NCI-H2171 treated with DMSO at 0.1 percent for 48 hours (cell line): ENCODE measurements at regions not wholly inside any gene's neighbourhood (a gene's known extent, or its start where the extent isn't known, plus 50 kb on each side); places are given as distances from the start of the nearest gene placed in this dataset.
"Not testable (repeated sequence)": the region's sequence is repeated elsewhere in the genome, so short reads cannot be mapped to it uniquely, and the experiment has no call there.

ENCODE experiments used
- DNase-seq: peaks from one replicate; lab custom pipeline; 2025; lab: John Stamatoyannopoulos, UW

- DNase-seq: no peak
These were observed 92.8 kb upstream of the MSH6 start for GRCh38 chr2:47690132-47690531.

GRCh38 chr2:47689118-47689517, 93.8 kb upstream of the MSH6 start:
- DNase-seq: not testable (repeated sequence)

- DNase-seq: peak; percentile 56
These were observed 94.4 kb upstream of the MSH6 start for GRCh38 chr2:47688561-47688960.

- DNase-seq: no peak
These were observed 95.1 kb upstream of the MSH6 start for GRCh38 chr2:47687856-47688255.

DNA sequence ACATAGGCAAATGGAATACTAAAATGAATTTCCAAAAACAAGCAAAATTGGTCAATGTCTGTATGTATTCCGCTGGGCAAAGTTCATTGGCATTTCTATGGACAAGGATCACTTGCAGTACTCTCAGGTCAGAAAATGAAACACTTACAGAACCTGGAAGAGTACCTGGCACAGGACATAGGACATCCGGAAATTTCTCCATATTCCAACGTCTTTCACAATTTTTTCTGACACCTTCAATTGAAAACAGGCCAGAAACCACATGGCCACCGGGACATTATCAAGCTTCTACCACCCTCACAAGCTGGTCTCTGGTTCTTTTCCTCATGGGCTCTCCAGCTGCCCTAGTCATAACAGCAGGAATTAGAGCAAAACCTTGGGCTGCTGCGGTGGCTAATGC, 96.9 kb upstream of the MSH6 start:
- no peak for DNase-seq

DNA sequence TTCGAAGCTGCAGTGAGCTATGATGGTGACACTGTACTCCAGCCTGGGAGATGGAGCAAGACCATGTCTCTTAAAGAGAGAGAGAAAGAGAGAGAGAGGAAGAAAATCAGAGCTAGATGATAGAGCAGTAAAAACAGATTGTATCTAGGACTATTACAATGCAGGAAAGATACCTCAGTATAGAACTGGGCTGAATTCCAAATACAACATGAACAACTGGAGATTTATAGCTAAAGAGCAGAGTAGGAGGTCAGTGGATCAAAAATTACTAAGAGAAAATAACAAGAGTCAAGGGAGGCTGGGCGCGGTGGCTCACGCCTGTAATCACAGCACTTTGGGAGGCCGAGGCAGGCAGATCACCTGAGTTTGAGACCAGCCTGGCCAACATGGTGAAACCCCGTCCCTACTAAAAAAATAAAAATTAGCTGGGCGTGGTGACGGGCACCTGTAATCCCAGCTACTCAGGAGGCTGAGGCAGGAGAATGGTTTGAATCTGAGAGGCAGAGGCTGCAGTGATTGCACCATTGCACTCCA, 100.7 kb upstream of the MSH6 start:
- DNase-seq: no peak

- no peak for DNase-seq
These were observed 105.6 kb upstream of the KCNK12 start for GRCh38 chr2:47676261-47676926.

DNA sequence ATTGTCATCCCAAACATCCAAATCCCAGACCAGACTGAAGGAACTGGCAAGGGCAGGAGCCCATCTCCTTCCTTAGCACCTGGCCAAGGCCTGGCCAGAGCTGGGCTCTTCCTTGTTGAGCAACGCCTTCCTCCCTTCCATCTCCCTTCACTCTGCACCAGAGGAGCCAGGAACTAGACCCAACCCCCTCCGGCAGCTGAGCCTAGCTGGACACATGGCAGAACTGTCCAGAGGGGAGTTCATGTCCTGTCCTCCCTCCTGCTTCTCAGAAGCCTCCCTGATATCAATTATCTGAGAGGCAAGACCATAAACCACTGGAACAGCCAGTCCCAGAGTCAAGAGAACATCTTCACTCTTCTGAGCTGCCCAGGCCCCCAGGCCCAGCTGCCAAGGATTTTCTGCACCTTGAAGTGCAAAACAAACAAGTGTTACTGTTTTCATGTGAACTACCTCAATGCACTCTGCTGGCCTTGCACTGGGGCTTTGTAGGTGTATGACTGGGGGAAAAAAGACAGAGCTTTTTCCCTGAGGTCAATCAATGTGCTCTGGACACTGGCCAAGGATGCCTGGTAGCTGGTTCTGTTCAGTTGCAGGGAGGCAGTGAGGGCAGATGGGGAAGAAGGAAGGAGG, 104.5 kb upstream of the KCNK12 start:
- no peak for DNase-seq

DNA sequence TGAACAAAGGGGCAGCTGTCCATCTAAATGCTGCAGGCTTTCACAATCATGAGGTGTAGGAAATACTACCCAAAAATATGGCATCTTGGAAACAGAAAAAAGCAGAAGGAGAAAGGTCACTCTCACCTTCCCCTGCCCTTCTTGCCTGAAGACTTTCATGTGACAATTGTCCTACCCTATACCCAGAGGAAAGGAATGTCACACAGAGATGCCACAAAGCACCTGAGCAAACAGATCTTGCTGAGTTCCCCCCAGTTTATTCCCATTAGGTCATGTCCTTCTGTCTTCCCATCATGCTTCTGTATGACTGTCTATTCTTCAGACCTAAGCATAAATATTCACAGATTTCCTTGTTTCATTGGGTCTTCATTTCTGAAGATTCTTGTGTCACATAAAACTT, 95.5 kb upstream of the KCNK12 start:
- no peak for DNase-seq

DNA sequence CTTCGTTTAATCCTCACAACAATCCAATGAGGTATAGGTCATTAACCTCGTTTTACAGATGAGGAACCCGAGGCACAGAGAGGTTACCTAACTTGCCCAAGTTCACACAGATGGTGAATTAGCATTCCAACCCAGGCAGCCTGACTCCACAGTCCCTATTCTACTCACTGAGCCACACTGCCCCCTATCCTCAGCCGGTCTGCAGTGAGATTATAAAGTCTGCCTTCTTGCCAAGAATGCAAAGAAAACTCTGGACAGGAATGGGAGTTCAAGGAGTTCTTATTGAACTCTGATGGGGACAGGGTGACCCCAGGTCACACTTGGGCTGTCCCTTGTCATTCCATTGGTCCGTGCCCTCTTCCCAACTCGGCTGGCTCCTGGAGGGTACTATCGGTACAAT, 94.0 kb upstream of the KCNK12 start:
- DNase-seq: no peak

GRCh38 chr2:47662552-47662951, 91.8 kb upstream of the KCNK12 start:
- DNase-seq: no peak

- no peak for DNase-seq
These were observed 90.5 kb upstream of the KCNK12 start for GRCh38 chr2:47661310-47661709.

- DNase-seq: no peak
These were observed 89.4 kb upstream of the KCNK12 start for GRCh38 chr2:47660168-47660567.

DNA sequence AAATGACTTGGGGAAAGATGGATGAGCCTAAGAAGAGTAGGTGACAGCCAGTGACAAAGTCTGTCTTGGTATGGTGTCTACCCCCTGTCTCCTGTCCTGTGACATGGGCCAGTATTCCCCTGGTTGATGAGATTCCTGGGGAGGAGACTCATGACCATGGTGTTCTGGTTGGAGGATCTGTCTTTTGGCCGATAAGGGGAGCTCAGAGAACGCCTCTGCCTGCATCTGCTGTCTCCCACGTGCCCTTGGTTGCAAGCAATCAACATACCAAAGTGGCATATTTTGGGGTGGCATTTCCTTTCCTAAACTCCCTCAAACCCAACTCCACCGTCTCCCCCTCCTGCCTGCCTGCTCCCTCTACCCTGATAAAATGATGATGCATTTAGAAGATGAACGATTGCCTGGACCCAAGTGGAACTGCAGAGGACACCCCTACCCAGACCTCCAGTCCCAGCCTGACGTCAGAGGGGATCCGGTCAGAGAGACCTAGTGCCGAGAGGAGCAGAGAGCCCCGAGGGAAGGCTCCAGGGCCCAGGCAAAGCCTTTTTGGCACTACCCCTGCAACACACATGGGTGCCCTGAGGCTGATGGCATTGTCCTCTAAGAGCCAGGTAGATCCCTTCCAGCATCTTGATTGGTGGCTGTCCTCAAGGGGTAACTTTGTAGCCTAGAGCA, 88.0 kb upstream of the KCNK12 start:
- DNase-seq: no peak

DNA sequence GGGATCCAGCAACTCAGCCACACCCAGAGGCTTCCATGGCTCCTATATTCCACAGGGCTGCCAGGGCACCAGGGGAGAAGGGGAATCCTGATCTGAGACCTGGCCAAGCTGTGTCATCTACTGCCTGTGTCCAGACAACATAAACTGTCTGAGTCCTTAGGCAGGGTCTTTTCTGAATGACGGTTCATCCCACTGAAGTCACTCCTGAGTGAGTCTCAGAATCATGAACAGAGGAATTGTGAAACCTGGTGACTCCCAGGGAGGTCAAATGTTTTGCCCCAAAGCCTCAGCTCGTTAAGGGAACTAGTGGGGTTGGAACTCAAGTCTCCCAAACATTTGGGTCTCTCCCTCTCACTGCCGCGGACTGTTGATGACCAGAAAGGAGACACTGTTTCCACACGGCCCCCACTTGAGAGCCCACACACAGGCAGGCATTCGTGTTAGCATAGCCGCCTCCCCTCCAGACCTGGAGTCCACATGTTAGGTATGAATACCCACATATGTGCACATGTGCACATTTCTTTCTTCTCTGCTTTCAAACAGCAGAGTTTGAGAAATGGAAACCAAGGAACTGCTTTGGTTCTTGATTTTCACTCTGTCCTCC, 87.2 kb upstream of the KCNK12 start:
- DNase-seq: no peak

- DNase-seq: no peak
These were observed 86.2 kb upstream of the KCNK12 start for GRCh38 chr2:47656715-47657600.

GRCh38 chr2:47655563-47655880, 84.7 kb upstream of the KCNK12 start:
- no peak for DNase-seq

DNA sequence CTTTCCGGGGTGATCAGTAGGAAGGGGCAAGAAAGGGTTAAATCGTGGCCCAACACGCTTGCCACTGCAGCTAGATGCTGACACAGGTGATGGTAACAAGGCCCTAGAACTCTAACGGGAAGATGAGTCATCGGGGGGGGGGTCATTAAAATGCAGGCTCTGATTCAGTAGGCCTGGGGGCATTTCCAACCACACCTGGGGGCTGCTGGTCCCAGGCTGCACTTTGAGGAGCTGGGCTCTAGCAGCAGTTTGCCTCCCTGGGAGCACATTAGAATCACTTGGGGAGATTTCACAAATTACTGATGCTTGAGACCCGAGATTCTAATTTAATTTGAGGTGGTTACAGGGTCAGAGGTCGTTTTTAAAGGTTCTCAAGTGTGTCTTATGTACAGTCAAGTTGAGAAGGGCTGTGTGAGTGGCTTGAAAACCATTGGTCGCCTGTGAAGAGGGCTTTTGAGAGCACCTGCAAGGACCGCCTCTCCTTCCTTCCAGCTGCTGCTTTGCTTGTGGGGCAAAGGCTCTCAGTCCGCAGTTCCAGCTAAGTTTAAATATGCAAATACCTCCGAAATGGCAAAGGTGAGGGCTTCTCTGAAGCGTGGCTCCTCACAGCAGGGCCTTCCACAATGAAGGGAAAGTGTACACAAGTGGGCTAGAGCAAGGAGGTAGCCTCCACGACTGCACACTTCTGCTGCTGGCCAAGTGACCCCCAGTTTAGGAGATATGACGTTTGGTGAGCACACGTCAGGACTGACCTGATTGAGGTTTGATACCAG, 84.2 kb upstream of the KCNK12 start:
- no peak for DNase-seq

DNA sequence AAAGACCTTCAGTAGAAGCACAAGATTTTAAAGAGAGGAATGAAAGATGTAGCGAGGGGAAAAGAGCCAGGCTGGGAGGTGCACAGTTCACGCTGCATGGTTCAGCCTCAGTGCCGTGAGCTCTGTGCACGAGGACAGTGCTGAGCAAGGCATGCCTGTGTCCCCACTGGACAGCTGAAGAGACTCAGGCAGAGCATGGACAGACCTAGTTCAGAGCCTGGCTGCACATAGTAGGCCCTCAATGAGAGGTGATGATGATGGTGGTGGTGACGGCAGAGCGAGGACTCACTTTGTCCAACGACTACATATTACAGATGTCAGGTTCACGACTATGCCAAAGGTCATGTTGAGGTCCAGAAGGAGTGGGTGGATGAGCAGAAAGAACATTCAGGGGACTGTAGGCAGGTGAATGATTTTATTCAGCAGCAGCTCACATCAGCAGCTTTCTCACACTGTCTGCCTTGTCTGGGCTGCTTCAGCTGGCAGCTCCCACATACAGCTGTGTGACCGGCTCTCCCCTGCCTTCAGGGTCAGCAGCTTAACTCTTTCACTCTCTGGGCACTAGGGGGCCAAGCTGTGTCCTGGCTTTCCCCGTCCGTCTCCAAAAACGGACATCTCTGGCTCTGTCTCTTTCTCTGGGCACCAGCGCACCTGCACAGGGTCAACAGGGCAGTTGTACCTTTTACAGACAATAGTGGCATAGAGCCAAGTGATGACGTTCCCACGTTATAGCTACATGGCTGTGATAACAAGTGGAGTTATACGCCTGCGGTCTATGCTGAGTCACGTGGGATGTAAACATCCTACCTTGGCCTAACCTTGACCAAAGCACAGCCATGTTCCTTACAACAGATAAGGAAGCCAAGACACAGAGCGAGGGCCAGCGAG, 83.4 kb upstream of the KCNK12 start:
- no peak for DNase-seq

DNA sequence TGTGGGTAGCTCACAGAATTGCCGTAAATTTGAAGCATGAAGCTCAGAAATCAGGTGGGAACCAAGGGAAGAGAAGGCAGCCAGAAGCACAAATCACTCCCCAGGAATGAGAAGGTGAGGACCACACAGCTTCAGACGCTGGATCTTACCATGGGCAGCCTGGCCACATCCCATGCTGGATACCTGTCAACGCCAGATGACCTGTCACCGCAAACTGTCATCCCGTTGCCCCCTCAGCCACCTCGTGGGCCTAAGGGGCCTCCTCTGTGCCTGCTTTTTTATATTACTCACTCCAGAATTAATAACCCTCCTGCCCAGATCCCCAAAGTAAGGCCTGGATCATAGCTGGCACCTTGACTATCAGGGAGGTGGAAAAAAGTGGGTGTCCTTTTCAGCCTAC, 82.3 kb upstream of the KCNK12 start:
- no peak for DNase-seq
